ENCODE measurements at regions not wholly inside any gene's neighbourhood (a gene's known extent, or its start where the extent isn't known, plus 50 kb on each side); places are given as distances from the start of the nearest gene placed in this dataset.

GRCh38 chr4:176588436-176588835, 204.3 kb downstream of the VEGFC start:
- no peak for TF ChIP-seq CTCF (IDR thresholded peaks at IDR 0.05; ENCODE audit: low read length, missing control alignments)
- DNase-seq (ENCODE audit: low read depth): no peak
- no peak overlapping the region for H3K4me3 ChIP-seq (replicated peaks; ENCODE audit: low read depth, low read length)

GRCh38 chr4:176592976-176593670, 199.6 kb downstream of the VEGFC start:
- DNase-seq (ENCODE audit: low read depth): no peak
- TF ChIP-seq CTCF (IDR thresholded peaks at IDR 0.05; ENCODE audit: low read length, missing control alignments): no peak
- H3K4me3 ChIP-seq (replicated peaks; ENCODE audit: low read depth, low read length): no peak overlapping the region

- H3K4me3 ChIP-seq (replicated peaks; ENCODE audit: low read depth, low read length): no peak overlapping the region
- no peak for DNase-seq (ENCODE audit: low read depth)
- TF ChIP-seq CTCF (IDR thresholded peaks at IDR 0.05; ENCODE audit: low read length, missing control alignments): no peak
Observed at GRCh38 chr4:176593943-176594342, 198.8 kb downstream of the VEGFC start.

GRCh38 chr4:176595257-176595656, 197.5 kb downstream of the VEGFC start:
- no peak for DNase-seq (ENCODE audit: low read depth)
- TF ChIP-seq CTCF (IDR thresholded peaks at IDR 0.05; ENCODE audit: low read length, missing control alignments): no peak
- H3K4me3 ChIP-seq (replicated peaks; ENCODE audit: low read depth, low read length): no peak overlapping the region

GRCh38 chr4:176601124-176601523, 191.6 kb downstream of the VEGFC start:
- DNase-seq (ENCODE audit: low read depth): peak; percentile 14
- TF ChIP-seq CTCF (IDR thresholded peaks at IDR 0.05; ENCODE audit: low read length, missing control alignments): no peak
- no peak overlapping the region for H3K4me3 ChIP-seq (replicated peaks; ENCODE audit: low read depth, low read length)

- no peak for TF ChIP-seq CTCF (IDR thresholded peaks at IDR 0.05; ENCODE audit: low read length, missing control alignments)
- no peak for DNase-seq (ENCODE audit: low read depth)
- no peak overlapping the region for H3K4me3 ChIP-seq (replicated peaks; ENCODE audit: low read depth, low read length)
Observed at GRCh38 chr4:176607807-176608206, 184.9 kb downstream of the VEGFC start.

- no peak overlapping the region for H3K4me3 ChIP-seq (replicated peaks; ENCODE audit: low read depth, low read length)
- no peak for DNase-seq (ENCODE audit: low read depth)
- no peak for TF ChIP-seq CTCF (IDR thresholded peaks at IDR 0.05; ENCODE audit: low read length, missing control alignments)
Observed at GRCh38 chr4:176608346-176608745, 184.4 kb downstream of the VEGFC start.
